PFSK-1 (cell line): ENCODE measurements at regions not wholly inside any gene's neighbourhood (a gene's known extent, or its start where the extent isn't known, plus 50 kb on each side); places are given as distances from the start of the nearest gene placed in this dataset.

Experiments used
- POLR2AphosphoS5 ChIP-seq: IDR thresholded peaks from 2 replicates; pipeline ENCODE4 v1.6.1; 2012; ENCODE audit warnings: low read depth, mild to moderate bottlenecking, control low read depth, low read length, moderate library complexity
- SIN3A ChIP-seq: IDR thresholded peaks from 2 replicates; pipeline ENCODE4 v1.6.1; 2012; ENCODE audit warnings: mild to moderate bottlenecking, low read length, moderate library complexity, borderline replicate concordance; ENCODE audit not compliant: insufficient read depth
- TF ChIP-seq, protein P1 (sequence below), 2 experiments: IDR thresholded peaks; 2 replicates each; pipeline versions ENCODE4 v1.6.1 to v1.8.0; 2011 to 2012; ENCODE audit warnings: low read depth in 2 of 2, low read length in 2 of 2, control low read depth in 1 of 2, inconsistent platforms in 1 of 2, mild to moderate bottlenecking in 1 of 2, moderate library complexity in 1 of 2; ENCODE audit not compliant: insufficient read depth in 1 of 2

DNA sequence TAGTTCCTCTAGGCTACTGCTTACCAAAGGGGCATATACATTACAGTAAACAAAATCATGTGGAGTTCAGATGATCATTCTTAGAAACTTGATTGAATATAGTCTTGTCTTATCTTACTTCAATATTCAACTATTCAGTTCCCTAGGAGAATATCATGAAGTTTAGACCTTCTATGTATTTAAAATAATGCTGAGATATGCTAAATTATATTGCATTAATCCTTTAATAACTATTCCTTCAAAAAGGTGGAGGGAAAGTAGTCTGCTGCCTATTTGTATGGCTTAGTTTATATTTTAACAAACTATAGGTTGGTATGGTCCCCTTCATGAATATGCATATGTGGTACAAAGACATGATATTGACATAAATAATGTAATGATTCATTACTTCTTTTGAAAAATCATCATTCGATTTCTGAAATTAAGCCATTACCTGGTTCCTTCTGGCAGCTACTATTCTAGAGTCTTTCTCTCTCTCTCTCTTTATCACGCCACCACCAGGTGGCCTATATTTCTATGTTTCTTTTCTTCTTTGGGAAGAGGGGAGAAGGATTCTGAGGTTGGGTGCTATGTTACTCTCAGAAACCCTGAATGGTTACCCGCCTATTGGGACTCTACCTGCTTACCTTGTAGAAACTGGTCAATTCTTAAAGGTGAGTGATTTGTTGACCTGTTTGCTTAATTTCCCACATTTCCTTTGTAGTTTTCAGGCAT, 855.8 kb downstream of the HACE1 start:
- TF ChIP-seq, protein P1, sequence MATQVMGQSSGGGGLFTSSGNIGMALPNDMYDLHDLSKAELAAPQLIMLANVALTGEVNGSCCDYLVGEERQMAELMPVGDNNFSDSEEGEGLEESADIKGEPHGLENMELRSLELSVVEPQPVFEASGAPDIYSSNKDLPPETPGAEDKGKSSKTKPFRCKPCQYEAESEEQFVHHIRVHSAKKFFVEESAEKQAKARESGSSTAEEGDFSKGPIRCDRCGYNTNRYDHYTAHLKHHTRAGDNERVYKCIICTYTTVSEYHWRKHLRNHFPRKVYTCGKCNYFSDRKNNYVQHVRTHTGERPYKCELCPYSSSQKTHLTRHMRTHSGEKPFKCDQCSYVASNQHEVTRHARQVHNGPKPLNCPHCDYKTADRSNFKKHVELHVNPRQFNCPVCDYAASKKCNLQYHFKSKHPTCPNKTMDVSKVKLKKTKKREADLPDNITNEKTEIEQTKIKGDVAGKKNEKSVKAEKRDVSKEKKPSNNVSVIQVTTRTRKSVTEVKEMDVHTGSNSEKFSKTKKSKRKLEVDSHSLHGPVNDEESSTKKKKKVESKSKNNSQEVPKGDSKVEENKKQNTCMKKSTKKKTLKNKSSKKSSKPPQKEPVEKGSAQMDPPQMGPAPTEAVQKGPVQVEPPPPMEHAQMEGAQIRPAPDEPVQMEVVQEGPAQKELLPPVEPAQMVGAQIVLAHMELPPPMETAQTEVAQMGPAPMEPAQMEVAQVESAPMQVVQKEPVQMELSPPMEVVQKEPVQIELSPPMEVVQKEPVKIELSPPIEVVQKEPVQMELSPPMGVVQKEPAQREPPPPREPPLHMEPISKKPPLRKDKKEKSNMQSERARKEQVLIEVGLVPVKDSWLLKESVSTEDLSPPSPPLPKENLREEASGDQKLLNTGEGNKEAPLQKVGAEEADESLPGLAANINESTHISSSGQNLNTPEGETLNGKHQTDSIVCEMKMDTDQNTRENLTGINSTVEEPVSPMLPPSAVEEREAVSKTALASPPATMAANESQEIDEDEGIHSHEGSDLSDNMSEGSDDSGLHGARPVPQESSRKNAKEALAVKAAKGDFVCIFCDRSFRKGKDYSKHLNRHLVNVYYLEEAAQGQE (IDR thresholded peaks at IDR 0.05; ENCODE audit: insufficient read depth in 1 of 2, low read depth in 2 of 2, low read length in 2 of 2) = no peak
- TF ChIP-seq POLR2AphosphoS5 (no peak), SIN3A (no peak)
